ENCODE measurements at regions not wholly inside any gene's neighbourhood (a gene's known extent, or its start where the extent isn't known, plus 50 kb on each side); places are given as distances from the start of the nearest gene placed in this dataset.
A peak's percentile ranks its signal among the peaks of the same experiment; 100 is the strongest.

- H3K36me3 ChIP-seq (ENCODE audit: insufficient read depth, insufficient read length, low read length): no peaks in the 10 kb centered on the region
- peak; percentile 20 for DNase-seq (ENCODE audit: low read depth, low spot score)
Observed at GRCh38 chr7:108813251-108814014, 243.8 kb downstream of the DNAJB9 start.

GRCh38 chr7:108815815-108816214 lies 246.1 kb downstream of the DNAJB9 start:
- H3K9ac ChIP-seq (ENCODE audit: insufficient read length, low read depth): no peak overlapping the region
- H3K9me3 ChIP-seq (ENCODE audit: insufficient read depth, low read length): peaks cover 15% of the 10 kb centered on the region
- H3K36me3 ChIP-seq (ENCODE audit: insufficient read depth, insufficient read length, low read length): no peaks in the 10 kb centered on the region
- no peak for DNase-seq (ENCODE audit: low read depth, low spot score)
- no peaks in the 10 kb centered on the region for H3K4me1 ChIP-seq (ENCODE audit: insufficient read depth, insufficient read length)
- no peak overlapping the region for H3K4me3 ChIP-seq (ENCODE audit: insufficient read length, low read depth)
- no peaks in the 10 kb centered on the region for H3K27me3 ChIP-seq (ENCODE audit: insufficient read depth, insufficient read length)
- TF ChIP-seq SUZ12 (IDR thresholded peaks at IDR 0.05; ENCODE audit: extremely low read depth, insufficient read depth, insufficient read length) (no peak), YY1 (IDR thresholded peaks at IDR 0.05; ENCODE audit: insufficient read depth, insufficient read length) (no peak), ZNF274 (IDR thresholded peaks at IDR 0.05; ENCODE audit: low read depth, low read length) (no peak)

More at GRCh38 chr7:108813251-108814014, 243.8 kb downstream of the DNAJB9 start:
- no peak overlapping the region for H3K9ac ChIP-seq (ENCODE audit: insufficient read length, low read depth)
- H3K4me3 ChIP-seq (ENCODE audit: insufficient read length, low read depth): no peak overlapping the region
- no peaks in the 10 kb centered on the region for H3K27me3 ChIP-seq (ENCODE audit: insufficient read depth, insufficient read length)
- H3K4me1 ChIP-seq (ENCODE audit: insufficient read depth, insufficient read length): no peaks in the 10 kb centered on the region
- H3K9me3 ChIP-seq (ENCODE audit: insufficient read depth, low read length): peaks cover 15% of the 10 kb centered on the region
- no peak for TF ChIP-seq SUZ12 (IDR thresholded peaks at IDR 0.05; ENCODE audit: extremely low read depth, insufficient read depth, insufficient read length)
- TF ChIP-seq ZNF274 (IDR thresholded peaks at IDR 0.05; ENCODE audit: low read depth, low read length): no peak
- no peak for TF ChIP-seq YY1 (IDR thresholded peaks at IDR 0.05; ENCODE audit: insufficient read depth, insufficient read length)

- no peak for DNase-seq (ENCODE audit: low read depth, low spot score)
- H3K4me1 ChIP-seq (ENCODE audit: insufficient read depth, insufficient read length): no peaks in the 10 kb centered on the region
- H3K36me3 ChIP-seq (ENCODE audit: insufficient read depth, insufficient read length, low read length): no peaks in the 10 kb centered on the region
- H3K9me3 ChIP-seq (ENCODE audit: insufficient read depth, low read length): peaks cover 10% of the 10 kb centered on the region
- no peak for TF ChIP-seq YY1 (IDR thresholded peaks at IDR 0.05; ENCODE audit: insufficient read depth, insufficient read length)
- TF ChIP-seq SUZ12 (IDR thresholded peaks at IDR 0.05; ENCODE audit: extremely low read depth, insufficient read depth, insufficient read length): no peak
- no peak for TF ChIP-seq ZNF274 (IDR thresholded peaks at IDR 0.05; ENCODE audit: low read depth, low read length)
- H3K9ac ChIP-seq (ENCODE audit: insufficient read length, low read depth): no peak overlapping the region
- no peaks in the 10 kb centered on the region for H3K27me3 ChIP-seq (ENCODE audit: insufficient read depth, insufficient read length)
- no peak overlapping the region for H3K4me3 ChIP-seq (ENCODE audit: insufficient read length, low read depth)
Observed at GRCh38 chr7:108818742-108819141, 249.1 kb downstream of the DNAJB9 start.

GRCh38 chr7:108824840-108825580 lies 255.3 kb downstream of the DNAJB9 start:
- no peak for TF ChIP-seq YY1 (IDR thresholded peaks at IDR 0.05; ENCODE audit: insufficient read depth, insufficient read length)
- no peak for TF ChIP-seq SUZ12 (IDR thresholded peaks at IDR 0.05; ENCODE audit: extremely low read depth, insufficient read depth, insufficient read length)
- no peak for TF ChIP-seq ZNF274 (IDR thresholded peaks at IDR 0.05; ENCODE audit: low read depth, low read length)
- Histone ChIP-seq H3K27me3 (ENCODE audit: insufficient read depth, insufficient read length) (no peaks in the 10 kb centered on the region), H3K4me1 (ENCODE audit: insufficient read depth, insufficient read length) (no peaks in the 10 kb centered on the region), H3K36me3 (ENCODE audit: insufficient read depth, insufficient read length, low read length) (no peaks in the 10 kb centered on the region), H3K9me3 (ENCODE audit: insufficient read depth, low read length) (no peaks in the 10 kb centered on the region), H3K9ac (ENCODE audit: insufficient read length, low read depth) (no peak overlapping the region), H3K4me3 (ENCODE audit: insufficient read length, low read depth) (no peak overlapping the region)
- peak; percentile 16 for DNase-seq (ENCODE audit: low read depth, low spot score)

- no peak for TF ChIP-seq YY1 (IDR thresholded peaks at IDR 0.05; ENCODE audit: insufficient read depth, insufficient read length)
- TF ChIP-seq ZNF274 (IDR thresholded peaks at IDR 0.05; ENCODE audit: low read depth, low read length): no peak
- no peak for TF ChIP-seq SUZ12 (IDR thresholded peaks at IDR 0.05; ENCODE audit: extremely low read depth, insufficient read depth, insufficient read length)
- DNase-seq (ENCODE audit: low read depth, low spot score): no peak
- Histone ChIP-seq H3K4me3 (ENCODE audit: insufficient read length, low read depth) (no peak overlapping the region), H3K9ac (ENCODE audit: insufficient read length, low read depth) (no peak overlapping the region), H3K9me3 (ENCODE audit: insufficient read depth, low read length) (no peaks in the 10 kb centered on the region), H3K36me3 (ENCODE audit: insufficient read depth, insufficient read length, low read length) (no peaks in the 10 kb centered on the region), H3K27me3 (ENCODE audit: insufficient read depth, insufficient read length) (no peaks in the 10 kb centered on the region), H3K4me1 (ENCODE audit: insufficient read depth, insufficient read length) (no peaks in the 10 kb centered on the region)
Observed at GRCh38 chr7:108825581-108825909, 255.9 kb downstream of the DNAJB9 start.

GRCh38 chr7:108836256-108836655 lies 266.6 kb downstream of the DNAJB9 start:
- Histone ChIP-seq H3K4me3 (ENCODE audit: insufficient read length, low read depth) (no peak overlapping the region), H3K9ac (ENCODE audit: insufficient read length, low read depth) (no peak overlapping the region), H3K27me3 (ENCODE audit: insufficient read depth, insufficient read length) (no peaks in the 10 kb centered on the region), H3K36me3 (ENCODE audit: insufficient read depth, insufficient read length, low read length) (no peaks in the 10 kb centered on the region), H3K4me1 (ENCODE audit: insufficient read depth, insufficient read length) (no peaks in the 10 kb centered on the region), H3K9me3 (ENCODE audit: insufficient read depth, low read length) (no peaks in the 10 kb centered on the region)
- TF ChIP-seq YY1 (IDR thresholded peaks at IDR 0.05; ENCODE audit: insufficient read depth, insufficient read length): no peak
- DNase-seq (ENCODE audit: low read depth, low spot score): no peak

- no peaks in the 10 kb centered on the region for H3K4me1 ChIP-seq (ENCODE audit: insufficient read depth, insufficient read length)
Observed at GRCh38 chr7:108838198-108838597, 268.5 kb downstream of the DNAJB9 start.

More at GRCh38 chr7:108838198-108838597, 268.5 kb downstream of the DNAJB9 start:
- Histone ChIP-seq H3K27me3 (ENCODE audit: insufficient read depth, insufficient read length) (no peaks in the 10 kb centered on the region), H3K9ac (ENCODE audit: insufficient read length, low read depth) (no peak overlapping the region), H3K4me3 (ENCODE audit: insufficient read length, low read depth) (no peak overlapping the region), H3K36me3 (ENCODE audit: insufficient read depth, insufficient read length, low read length) (no peaks in the 10 kb centered on the region), H3K9me3 (ENCODE audit: insufficient read depth, low read length) (no peaks in the 10 kb centered on the region)
- no peak for DNase-seq (ENCODE audit: low read depth, low spot score)
- TF ChIP-seq SUZ12 (IDR thresholded peaks at IDR 0.05; ENCODE audit: extremely low read depth, insufficient read depth, insufficient read length) (no peak), ZNF274 (IDR thresholded peaks at IDR 0.05; ENCODE audit: low read depth, low read length) (no peak), YY1 (IDR thresholded peaks at IDR 0.05; ENCODE audit: insufficient read depth, insufficient read length) (no peak)
